ENCODE measurements at regions not wholly inside any gene's neighbourhood (a gene's known extent, or its start where the extent isn't known, plus 50 kb on each side); places are given as distances from the start of the nearest gene placed in this dataset.

DNA sequence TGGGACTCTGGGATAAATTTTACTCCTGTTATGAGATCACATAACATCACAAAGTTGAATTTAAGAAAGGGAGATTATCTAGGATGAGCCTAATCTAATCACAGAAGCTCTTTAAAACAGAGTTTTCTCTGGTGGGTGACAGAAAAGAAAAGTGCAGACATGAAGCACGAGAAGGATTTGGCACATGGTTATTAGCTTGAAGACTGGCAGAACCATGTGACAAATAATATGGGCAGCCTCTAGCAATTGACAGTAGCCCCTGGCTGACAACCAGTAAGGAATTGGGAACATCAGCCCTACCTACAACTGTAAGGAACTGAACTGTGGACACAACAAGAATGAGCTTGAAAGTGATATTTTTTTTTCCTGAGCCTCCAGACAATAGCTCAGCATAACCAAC, 243.1 kb downstream of the HTR1A start:
- DNase-seq, result no peak

DNA sequence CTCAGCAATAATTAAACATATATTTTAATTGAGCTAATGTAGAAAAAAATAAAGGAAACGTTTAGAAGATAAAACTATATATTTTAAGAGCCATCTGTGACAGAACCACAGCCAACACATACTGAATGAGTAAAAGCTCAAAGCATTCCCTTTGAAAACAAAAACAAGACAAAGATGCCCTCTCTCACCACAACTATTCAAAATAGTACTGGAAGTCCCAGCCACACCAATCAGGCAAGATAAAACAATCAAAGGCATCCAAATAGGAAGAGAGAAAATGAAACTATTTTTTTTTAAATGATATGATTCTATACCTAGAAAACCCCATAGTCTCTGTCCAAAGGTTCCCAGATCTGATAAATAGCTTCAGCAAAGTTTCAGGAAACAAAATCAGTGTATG, 262.0 kb downstream of the HTR1A start:
- no peak for DNase-seq

DNA sequence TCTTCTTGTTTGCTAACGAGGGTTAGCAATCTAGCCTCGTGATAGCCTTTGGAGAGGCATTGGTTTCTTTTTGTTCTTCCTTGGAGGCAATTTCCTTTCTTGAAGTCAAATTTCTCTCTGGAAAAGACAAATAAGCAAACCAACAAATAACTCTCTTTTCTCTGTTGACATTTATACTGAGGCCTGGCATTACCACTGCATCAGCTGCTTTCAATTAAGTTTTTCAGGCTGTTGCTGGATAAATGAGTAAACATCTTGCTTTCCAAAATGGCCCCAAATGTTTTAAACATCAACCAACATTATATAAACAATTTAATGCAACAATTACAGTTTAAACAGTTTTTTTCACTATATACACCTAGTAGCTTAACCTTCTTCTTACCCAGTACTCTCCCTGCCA, 264.4 kb downstream of the HTR1A start:
- peak; percentile 11 for DNase-seq

DNA sequence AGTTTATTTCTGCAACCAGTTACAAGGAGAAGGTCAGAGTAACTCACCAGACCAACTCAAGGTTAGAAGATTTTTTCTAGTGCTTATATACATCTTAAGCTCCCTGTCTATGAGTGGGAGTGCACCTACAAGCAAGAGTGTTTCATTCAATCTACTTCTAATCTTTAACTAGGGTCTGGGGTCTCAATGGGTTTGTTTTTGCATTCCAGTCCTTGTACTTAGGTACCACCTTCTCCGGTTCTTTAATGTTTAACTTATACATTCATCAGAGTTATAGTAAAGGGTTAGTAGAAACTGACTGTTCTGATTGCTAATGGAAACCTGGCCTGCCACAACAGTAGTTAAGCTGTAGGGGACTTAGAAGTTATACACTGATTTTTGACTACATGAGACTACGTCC, 271.7 kb downstream of the HTR1A start:
- no peak for DNase-seq

DNA sequence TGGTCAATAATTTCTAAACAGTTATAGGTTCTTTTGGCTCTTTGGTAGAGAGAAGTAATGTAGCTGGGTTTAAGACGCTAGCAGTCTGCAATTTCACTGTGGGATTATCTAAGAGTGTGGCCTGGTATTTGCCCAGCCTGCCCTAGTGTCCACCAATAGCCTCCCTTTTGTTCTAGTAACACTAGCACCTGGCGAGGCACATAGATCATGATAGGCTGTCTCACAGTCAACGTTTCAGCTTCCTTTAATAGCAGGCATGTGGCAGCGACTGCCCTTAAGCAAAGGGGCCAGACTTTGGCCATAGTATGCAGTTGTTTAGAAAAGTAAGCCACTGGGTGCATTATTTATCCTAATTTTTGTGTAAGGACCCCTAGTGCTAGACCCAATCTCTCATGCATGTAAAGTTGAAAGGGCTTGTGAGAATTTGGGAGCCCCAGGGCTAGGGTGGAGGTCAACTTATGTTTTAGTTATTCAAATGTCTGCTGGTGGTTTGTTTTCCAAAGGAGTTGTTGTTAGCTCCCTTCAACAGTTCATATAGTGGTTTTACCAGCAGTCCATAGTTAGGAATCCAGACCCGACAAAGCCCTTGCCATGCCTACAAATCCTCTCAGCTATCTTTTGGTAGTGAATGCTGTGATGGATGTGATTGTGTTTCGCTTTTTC, 274.3 kb downstream of the HTR1A start:
- peak; percentile 24 for DNase-seq

DNA sequence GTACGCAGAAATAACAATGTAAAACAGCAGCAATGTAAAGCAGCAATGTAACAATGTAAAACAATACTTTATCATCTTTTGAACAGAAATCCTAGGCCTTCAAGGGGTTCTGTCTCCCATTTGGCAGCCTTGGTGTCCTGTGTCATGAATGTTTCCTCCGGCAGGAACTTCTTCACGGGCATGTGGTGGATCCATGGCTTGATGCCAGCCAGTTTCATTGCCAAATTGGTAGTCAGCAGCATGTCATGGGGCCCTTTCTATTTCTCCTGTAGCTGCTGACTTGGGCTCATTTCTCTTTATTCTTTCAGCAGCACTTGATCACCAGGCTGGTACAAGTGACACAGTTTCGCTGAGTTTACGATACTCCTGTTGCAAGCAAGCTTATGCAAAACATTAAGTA, 275.3 kb downstream of the HTR1A start:
- DNase-seq, result peak; percentile 86

DNA sequence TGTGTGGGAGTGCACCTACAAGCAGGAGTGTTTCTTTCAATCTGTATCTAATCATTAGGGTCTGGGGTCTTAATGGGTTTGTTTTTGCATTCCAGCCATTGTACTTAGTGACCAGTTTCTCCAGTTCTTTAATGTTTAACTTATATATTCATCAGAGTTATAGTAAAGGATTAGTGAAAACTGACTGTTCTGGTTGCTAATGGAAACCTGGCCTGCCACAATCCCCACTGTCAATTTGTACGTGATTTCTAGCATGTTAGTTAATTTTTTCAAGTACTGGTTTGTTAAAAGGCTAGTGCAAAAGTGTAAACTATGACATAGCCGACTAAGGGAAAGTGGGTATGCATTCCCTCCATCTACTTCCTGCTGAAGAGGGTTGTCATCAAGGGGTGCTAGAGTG, 276.1 kb downstream of the HTR1A start:
- DNase-seq, result no peak

DNA sequence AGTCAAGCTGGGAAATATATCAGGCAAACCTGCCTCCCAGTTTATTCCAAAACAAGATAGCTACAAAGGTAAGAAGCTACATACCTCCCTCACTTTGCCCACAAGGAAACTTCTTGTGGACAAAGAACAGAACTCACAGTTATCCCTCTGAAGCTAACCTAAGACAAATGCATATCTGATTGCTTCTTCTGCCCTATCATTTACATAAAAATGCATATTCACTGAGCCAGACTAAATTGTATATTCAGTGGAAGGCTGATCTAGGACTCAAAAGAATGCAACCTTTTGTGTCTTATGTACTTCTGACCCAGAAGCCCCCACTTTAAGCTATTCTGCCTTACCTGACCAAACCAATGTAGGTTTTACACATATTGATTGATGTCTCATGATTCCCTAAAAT, 276.8 kb downstream of the HTR1A start:
- DNase-seq, result no peak

DNA sequence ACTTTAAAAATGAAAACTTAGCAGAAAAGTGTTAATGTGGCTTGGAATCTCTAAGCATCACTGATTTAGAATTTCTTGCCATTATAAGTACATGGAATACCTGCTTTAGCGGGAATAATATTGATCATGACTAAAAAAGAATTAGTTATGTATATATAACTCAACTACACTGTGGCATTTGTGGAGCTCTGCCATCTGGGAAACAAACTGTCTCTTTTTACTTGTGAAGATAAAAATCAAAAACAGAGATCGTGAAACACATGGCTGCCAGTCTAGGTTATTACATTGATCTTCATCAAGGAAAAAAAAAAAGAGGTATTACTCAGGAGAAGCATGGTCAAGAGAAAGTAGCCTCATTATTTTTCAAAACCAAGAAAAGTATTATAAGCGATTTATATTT, 287.4 kb downstream of the HTR1A start:
- no peak for DNase-seq

DNA sequence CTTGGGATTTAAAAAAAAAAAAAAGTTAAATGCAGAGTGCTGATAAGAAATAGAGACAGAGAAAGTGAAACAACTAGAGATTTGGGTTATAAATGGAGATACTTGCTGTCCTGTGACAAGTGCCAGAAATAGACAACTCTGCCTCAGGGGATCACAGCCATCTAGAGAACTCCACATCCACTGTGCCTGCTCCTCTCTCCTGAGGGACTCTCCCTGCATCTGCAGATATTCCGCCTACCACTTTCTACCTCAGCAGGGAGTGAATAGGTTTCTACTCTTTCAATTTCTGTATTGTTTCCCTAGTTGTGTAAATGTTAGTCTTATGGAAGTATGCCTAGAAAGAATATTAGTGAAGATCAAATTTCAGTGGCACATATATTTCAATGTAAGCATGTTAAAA, 307.2 kb downstream of the HTR1A start:
- peak; percentile 89 for DNase-seq

DNA sequence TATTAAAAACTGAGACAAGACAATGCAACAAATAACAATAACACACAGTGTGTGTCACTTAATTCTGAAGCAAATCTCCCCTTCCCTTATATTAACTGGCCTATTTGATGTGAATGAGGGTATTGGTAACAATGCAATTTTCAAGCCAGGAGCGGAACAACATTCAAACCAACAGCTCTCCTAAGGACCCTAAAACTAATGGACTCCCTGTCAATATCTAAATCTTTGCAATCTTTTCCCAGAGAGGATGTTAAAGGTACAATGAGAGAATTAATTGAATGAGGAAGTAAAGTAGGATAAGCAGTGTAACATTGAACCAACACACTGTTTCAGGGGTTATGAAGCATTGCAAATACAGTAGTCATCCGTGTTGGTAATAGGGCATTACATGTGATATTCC, 311.7 kb downstream of the HTR1A start:
- DNase-seq, result no peak

DNA sequence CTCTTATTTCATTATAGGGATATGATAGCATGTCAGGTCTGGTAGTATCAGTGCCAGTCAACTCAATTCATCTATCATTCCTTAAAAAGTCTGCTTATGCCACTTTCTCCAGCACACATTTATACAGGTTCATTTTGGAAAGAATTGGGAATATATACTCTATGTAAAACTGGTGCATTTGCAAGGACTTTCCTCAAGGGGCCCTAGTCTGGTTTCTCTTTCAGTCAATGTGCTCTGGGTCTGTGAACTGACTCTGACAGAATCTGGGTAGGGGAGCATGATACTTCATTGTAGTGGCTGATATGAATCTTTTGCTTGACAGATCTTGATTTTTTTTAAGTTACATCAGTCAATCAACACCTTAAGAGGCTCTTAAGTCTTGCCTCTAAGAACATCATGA, 313.9 kb downstream of the HTR1A start:
- DNase-seq, result peak; percentile 6

DNA sequence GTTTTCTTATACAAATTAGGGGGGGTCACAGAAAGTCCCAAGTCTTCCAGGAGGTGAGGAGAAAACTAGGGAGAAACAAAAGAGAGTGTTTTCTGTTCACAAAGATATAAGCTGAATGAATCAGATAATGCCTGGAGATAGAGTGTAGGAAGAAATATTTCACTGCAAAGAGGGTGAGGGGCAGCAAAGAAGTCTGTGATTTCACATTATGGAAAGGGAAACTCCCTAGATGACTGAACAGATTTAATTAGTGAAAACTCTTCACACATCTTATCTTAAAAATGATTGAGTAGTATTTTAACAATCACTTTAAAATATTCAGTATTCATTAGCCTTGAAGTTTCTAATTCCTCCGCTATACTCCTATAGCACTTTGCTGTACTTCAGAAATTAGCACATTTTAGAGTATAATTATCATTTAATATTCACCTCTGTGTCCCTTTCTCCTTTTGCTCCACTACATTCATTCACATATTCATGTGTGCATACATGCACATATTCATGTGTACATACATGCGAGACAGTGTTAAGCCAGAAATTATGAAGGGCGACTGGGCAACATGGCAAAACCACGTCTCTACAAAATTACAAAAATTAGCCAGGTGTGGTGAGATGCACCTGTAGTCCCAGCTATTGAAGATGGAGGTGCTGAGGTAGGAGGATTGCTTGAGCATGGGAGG, 332.2 kb downstream of the HTR1A start:
- no peak for DNase-seq

DNA sequence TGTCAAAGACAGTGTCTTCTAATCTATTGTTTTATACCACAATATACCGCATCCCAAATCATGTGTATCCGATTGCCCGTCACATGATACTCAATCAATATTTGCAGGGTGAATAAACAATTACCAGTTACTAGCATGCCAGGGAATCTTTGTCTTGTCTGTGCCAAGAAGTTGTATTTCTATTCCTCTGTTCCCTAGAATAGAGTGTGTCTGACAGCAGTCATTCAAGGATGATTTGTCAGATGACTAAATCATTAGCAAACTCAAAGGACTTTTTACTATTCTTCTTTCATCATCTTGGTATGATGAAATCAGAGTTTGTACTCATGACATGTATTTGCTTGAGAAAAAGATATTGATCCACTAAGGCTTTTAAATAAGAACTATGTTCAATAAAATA, 348.8 kb downstream of the HTR1A start:
- DNase-seq, result no peak

DNA sequence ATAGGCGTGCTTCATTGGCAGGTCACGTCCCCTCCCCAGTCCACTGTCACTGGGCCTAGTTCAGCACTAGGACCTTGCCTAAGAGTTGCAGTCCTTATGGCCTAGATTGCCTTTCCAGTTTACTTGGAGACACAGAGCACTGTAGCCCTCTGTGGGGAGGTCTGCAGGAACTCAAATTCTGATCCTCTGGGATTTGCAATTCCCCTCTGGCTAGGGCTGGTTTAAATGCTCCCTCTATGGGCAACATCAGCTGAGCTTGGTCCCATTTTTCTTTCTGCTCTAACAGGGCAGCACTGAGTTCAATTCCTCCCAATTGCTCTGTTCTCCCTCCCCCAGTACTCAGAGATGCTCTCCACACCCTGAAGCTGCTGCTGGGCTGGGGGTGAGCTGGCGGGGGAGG, 358.2 kb downstream of the HTR1A start:
- DNase-seq, result no peak

DNA sequence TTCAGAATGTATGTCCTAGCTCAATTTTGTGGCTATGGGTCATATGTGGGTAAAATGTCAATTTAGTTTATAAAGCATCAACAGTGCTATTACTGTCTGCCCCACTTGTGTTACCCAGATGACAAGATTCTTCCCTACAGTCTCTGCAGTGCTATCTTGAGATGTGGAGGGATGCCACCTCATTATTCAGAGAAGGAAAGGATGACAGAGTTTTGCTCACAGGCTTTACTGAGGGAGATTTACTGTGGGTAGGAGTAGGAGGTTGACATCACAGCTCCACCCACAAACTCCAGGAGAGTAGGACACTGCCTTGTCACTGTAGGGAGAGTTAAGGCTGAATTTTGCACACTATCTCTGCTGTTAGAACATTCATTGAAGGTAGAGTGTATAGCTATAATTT, 359.3 kb downstream of the HTR1A start:
- no peak for DNase-seq

DNA sequence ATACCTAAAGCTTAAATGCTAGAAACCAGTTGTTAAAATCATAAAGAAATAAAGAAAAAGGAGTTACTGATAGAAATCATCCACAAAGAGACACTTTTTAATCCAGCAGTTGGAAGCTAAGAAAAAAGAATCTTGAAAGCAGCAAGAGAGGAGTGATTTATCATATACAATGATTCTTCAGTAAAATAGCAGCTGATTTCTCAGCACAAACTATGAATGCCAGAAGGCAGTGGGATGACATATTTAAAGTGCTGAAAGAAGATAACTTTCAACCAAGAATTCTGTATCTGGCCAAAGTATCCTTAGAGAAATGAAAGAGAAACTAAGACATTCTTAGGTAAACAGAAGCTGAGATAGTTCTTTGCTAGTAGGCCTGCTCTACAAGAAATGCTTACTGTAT, 366.0 kb downstream of the HTR1A start:
- no peak for DNase-seq

DNA sequence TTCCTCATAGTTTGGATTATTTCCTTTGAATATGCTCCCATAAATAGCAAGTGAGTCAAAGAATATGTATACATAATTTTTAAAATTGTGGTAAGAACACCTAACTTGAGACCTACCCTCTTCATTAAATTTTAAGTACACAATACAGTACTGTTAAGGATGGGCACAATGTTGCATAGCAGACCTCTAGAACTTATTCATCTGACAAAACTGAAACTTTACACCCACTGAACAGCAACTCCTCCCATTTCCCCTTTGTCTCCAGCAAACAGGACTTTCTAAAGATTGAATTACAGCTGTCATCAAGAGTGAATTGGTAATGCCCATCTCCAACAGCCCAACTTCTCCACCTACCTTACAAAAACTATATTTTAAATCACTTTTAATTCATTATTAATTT, 388.9 kb downstream of the HTR1A start:
- no peak for DNase-seq

DNA sequence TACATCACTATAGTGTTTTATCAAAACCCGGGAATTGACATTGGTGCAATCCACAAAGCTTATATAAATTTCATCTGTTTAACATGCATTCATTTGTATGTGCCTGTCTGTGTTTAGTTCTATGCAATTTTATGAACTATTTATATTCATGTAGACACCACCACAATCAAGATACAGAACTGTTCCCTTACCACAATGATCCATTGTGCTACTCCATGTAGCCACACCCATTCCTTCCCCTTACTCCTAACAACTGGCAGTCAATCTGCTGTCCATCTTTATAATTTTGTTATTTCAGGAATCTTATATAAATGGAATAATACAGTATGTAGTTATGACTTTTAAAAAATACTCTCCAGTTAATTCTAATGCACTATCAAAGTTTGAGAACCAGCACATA, 389.5 kb downstream of the HTR1A start:
- DNase-seq, result no peak

DNA sequence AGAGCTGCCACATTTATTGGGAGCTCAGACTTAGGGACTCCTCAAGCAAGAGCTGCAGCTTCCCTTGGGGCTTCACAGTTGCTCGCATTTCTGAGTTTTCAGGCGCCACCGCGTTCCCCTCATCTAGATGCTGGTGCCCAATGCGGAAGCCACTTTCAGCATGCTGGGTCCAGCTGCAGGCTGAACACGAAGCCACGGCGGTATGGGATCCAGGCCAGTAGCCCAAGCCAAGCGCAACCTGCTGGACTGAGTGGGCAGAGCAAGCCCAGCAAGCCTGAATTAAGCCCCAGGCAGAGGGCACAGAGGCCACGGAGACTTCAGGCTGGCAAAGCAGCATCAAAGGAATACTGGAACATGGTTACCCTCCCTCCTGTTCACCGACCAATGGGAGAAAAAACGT, 391.5 kb downstream of the HTR1A start:
- no peak for DNase-seq

DNA sequence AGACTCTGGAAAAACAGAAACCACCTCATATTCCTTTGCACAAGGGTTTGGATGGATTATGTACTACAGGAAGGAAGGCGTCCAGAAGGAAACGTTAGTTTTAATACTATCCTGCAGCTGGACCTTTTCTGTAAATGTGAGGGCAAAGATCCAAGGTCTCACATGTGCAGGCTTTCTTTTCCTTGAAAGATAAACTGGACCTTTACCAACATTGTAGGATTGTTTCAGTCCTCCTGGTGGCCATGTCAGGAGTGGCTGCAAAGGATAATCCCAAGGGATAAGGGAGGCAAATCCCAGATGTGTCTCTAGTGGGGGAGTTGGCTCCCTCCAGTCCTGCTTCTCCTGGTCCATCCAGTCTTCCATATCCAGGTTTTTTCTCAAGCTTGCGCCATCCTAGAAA, 397.5 kb downstream of the HTR1A start:
- DNase-seq, result no peak

DNA sequence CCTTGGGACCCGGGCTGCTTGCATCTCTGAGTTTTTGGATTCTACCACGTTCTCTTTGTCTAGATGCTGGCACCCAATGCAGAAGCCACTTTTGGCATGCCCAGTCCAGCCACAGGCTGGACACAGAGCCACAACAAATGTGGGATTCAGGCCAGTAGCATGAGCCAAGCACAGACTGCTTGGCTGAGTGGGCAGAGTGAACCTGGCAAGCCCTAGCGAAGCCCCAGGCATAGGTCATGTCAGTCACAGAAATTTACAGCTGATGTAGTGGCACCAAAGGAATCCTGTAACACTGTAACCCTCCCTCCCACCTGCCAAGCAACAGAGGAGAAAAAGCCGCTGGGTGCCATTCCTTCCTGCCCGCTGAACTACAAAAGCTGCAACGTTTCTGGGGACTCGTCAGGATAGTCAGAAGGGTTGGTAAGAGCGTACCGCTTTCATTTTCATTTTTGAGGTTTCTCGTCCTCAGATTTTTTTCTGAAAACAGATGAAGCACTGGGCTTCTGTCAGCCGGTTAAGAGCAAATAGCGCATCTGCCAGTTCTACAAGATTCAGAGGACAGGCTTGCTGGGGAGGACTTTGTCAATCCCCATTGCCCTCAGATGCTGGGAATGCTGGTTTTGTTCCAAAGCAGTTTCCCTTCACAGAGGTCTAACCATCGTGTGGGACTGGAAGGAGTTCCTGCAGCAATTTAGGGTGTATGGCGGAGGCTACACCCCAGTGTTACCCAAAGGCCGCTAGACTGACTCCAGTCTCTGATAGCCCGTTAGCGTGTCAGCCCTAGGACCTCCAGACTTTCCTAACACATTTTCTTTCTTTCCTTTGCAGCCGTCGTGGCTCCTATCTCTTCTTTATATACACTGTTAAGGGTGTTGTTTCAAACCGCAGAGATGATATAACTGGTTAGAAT, 399.0 kb downstream of the HTR1A start:
- DNase-seq, result no peak

DNA sequence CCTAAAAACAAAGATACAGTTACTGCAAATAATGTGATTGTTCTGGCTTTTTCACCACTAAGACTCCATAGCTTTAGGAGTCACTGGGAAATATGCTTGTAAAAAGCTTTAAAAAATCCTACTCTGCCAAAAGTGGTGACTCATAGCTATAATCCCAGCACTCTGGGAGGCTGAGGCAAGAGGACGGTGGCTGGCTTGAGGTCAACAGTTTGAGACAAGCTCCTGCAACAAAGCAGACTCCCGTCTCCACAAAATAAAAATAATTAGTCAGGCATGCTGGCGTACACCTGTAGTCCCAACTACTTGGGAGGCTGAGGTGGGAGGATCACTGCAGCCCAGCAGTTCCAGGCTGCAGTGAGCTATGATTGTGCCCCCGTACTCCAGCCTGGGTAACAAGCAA, 406.4 kb downstream of the HTR1A start:
- DNase-seq, result peak; percentile 12

DNA sequence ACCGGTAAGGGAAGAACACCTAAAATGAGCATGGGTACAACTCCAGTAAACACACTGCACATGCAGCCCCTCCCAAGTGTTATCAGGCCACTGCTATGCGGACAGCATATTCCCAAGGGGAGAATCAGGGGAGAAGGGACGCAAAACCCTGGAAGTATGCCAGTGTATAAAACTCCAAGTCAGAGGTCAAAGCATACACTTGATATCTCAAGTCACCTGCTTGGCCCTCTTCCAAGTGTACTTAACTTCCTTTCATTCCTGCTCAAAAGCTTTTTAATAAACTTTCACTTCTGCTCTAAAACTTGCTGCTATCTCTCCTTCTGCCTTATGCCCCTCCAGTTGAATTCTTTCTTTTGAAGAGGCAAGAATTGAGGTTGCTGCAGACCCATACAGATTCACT, 408.1 kb downstream of the HTR1A start:
- peak; percentile 69 for DNase-seq
